SW480 (cell line): ENCODE measurements at regions not wholly inside any gene's neighbourhood (a gene's known extent, or its start where the extent isn't known, plus 50 kb on each side); places are given as distances from the start of the nearest gene placed in this dataset.
"Not testable (repeated sequence)": the region's sequence is repeated elsewhere in the genome, so short reads cannot be mapped to it uniquely, and the experiment has no call there.

ENCODE experiments used
- DNase-seq: peaks from one replicate; pipeline ENCODE4 v3.0.0-alpha.2; 2016; ENCODE audit warnings: low spot score

- DNase-seq = peak; percentile 11
Observed at GRCh38 chr13:42478531-42479156, 95.3 kb upstream of the TNFSF11 start.

GRCh38 chr13:42484386-42484785 is 89.6 kb upstream of the TNFSF11 start:
- DNase-seq = no peak

GRCh38 chr13:42485272-42485671 is 88.7 kb upstream of the TNFSF11 start:
- no peak for DNase-seq

- DNase-seq = no peak
Observed at GRCh38 chr13:42486711-42487198, 87.2 kb upstream of the TNFSF11 start.

GRCh38 chr13:42487221-42487620 is 86.7 kb upstream of the TNFSF11 start:
- DNase-seq = no peak

- no peak for DNase-seq
Observed at GRCh38 chr13:42490676-42491075, 83.3 kb upstream of the TNFSF11 start.

- no peak for DNase-seq
Observed at GRCh38 chr13:42492372-42492920, 81.5 kb upstream of the TNFSF11 start.

- DNase-seq = no peak
Observed at GRCh38 chr13:42494157-42494556, 79.8 kb upstream of the TNFSF11 start.

- no peak for DNase-seq
Observed at GRCh38 chr13:42495255-42495654, 78.7 kb upstream of the TNFSF11 start.

- DNase-seq = no peak
Observed at GRCh38 chr13:42495751-42496150, 78.2 kb upstream of the TNFSF11 start.

- not testable (repeated sequence) for DNase-seq
Observed at GRCh38 chr13:42496926-42497554, 76.9 kb upstream of the TNFSF11 start.

- no peak for DNase-seq
Observed at GRCh38 chr13:42497798-42498197, 76.2 kb upstream of the TNFSF11 start.

GRCh38 chr13:42498521-42498920 is 75.4 kb upstream of the TNFSF11 start:
- no peak for DNase-seq
